Caco-2 (cell line): ENCODE measurements at regions not wholly inside any gene's neighbourhood (a gene's known extent, or its start where the extent isn't known, plus 50 kb on each side); places are given as distances from the start of the nearest gene placed in this dataset.

ENCODE experiments used
- BruUV-seq: library from RNA; stranded (reverse); fragments of 400-500 nt; replicated peaks from 2 replicates; lab custom pipeline; 2021; lab: Mats Ljungman, UMichigan
- CTCF ChIA-PET: fragments of 300-600 bp; sonication (Branson Sonifier 250); formaldehyde crosslinking; loops from one replicate; lab custom pipeline; 2022; ENCODE audit warnings: antibody characterized with exemption; lab: Charles Lee
- POLR2A ChIA-PET: fragments of 300-600 bp; sonication (Branson Sonifier 250); formaldehyde crosslinking; loops from one replicate; lab custom pipeline; 2022; ENCODE audit warnings: antibody characterized with exemption; lab: Charles Lee
- DNase-seq, 2 experiments: peaks; one replicate each; pipeline versions ENCODE4 v3.0.0 to v3.0.0-alpha.2; 2020 to 2022
- H3K27me3 ChIP-seq: replicated peaks from 2 replicates; pipeline ENCODE4 v1.6.0; 2011; ENCODE audit warnings: low read length; ENCODE audit not compliant: control insufficient read depth, insufficient read depth
- H3K36me3 ChIP-seq: 2 replicates; pipeline ENCODE4 v1.5.1; 2011; ENCODE audit warnings: low read length; ENCODE audit not compliant: control insufficient read depth, insufficient read depth
- H3K4me1 ChIP-seq: fragments of 250-450 bp; sonication (Bioruptor Pico); 2 replicates; pipeline ENCODE4 v1.5.1; 2020; ENCODE audit warnings: mild to moderate bottlenecking
- H3K4me3 ChIP-seq: 2 replicates; pipeline ENCODE4 v1.5.1; 2011; ENCODE audit warnings: low read depth, mild to moderate bottlenecking, control low read depth, low read length
- H3K9me3 ChIP-seq: fragments of 250-450 bp; sonication (Bioruptor Pico); 2 replicates; pipeline ENCODE4 v1.5.1; 2020; ENCODE audit warnings: mild to moderate bottlenecking, moderate library complexity
- H3K27ac Mint-ChIP-seq: one replicate; pipeline ENCODE4 v1.8.0; 2022; ENCODE audit warnings: mixed read lengths; ENCODE audit not compliant: unreplicated experiment
- H3K27me3 Mint-ChIP-seq: one replicate; pipeline ENCODE4 v1.8.0; 2022; ENCODE audit warnings: mixed read lengths; ENCODE audit not compliant: insufficient read depth, unreplicated experiment
- H3K36me3 Mint-ChIP-seq: one replicate; pipeline ENCODE4 v1.8.0; 2022; ENCODE audit warnings: mild to moderate bottlenecking, mixed read lengths; ENCODE audit not compliant: insufficient read depth, unreplicated experiment
- H3K4me1 Mint-ChIP-seq: one replicate; pipeline ENCODE4 v1.8.0; 2022; ENCODE audit warnings: low read depth, mixed read lengths; ENCODE audit not compliant: unreplicated experiment
- H3K4me3 Mint-ChIP-seq: one replicate; pipeline ENCODE4 v1.8.0; 2022; ENCODE audit warnings: mild to moderate bottlenecking, moderate library complexity, mixed read lengths; ENCODE audit not compliant: unreplicated experiment
- H3K9me3 Mint-ChIP-seq: one replicate; pipeline ENCODE4 v1.8.0; 2022; ENCODE audit warnings: mixed read lengths; ENCODE audit not compliant: unreplicated experiment
- CTCF ChIP-seq, 2 experiments: fragments of 200-600 bp in 1 of 2; IDR thresholded peaks; 1 replicate in 1 of 2; 2 replicates in 1 of 2; pipeline versions ENCODE4 v1.5.1 to v1.8.0; 2011 to 2022; ENCODE audit warnings: antibody characterized with exemption in 1 of 2, control low read depth in 1 of 2, inconsistent platforms in 1 of 2, low read depth in 1 of 2, low read length in 1 of 2, mild to moderate bottlenecking in 1 of 2, moderate library complexity in 1 of 2; ENCODE audit not compliant: insufficient read depth in 1 of 2, severe bottlenecking in 1 of 2, unreplicated experiment in 1 of 2
- intact Hi-C: fragments of 100-400 bp; cut with micrococcal nuclease; formaldehyde crosslinking; loops from one replicate; pipeline ENCODE4 v1.10.0; 2022; ENCODE audit not compliant: unreplicated experiment

GRCh38 chr3:966341-966740 is 126.5 kb upstream of the CNTN6 start:
- intact Hi-C loops = no loop called here
- no peak for DNase-seq
- Histone ChIP-seq H3K27me3 (no peaks in the 10 kb centered on the region), H3K4me1 (no peaks in the 10 kb centered on the region), H3K4me3 (no peak overlapping the region), H3K9me3 (no peaks in the 10 kb centered on the region), H3K36me3 (no peaks in the 10 kb centered on the region)
- no peak for TF ChIP-seq CTCF (IDR thresholded peaks at IDR 0.05; ENCODE audit: insufficient read depth in 1 of 2, low read depth in 1 of 2, low read length in 1 of 2, severe bottlenecking in 1 of 2, unreplicated experiment in 1 of 2)
- ChIA-PET POLR2A (no interaction called here), CTCF (no interaction called here)
- Mint-ChIP-seq H3K36me3 (no peaks in the 10 kb centered on the region), H3K9me3 (peaks cover 19% of the 10 kb centered on the region), H3K27ac (no peak overlapping the region), H3K4me1 (no peaks in the 10 kb centered on the region), H3K27me3 (no peaks in the 10 kb centered on the region), H3K4me3 (no peak overlapping the region)
- no TSS peak for BruUV-seq

DNA sequence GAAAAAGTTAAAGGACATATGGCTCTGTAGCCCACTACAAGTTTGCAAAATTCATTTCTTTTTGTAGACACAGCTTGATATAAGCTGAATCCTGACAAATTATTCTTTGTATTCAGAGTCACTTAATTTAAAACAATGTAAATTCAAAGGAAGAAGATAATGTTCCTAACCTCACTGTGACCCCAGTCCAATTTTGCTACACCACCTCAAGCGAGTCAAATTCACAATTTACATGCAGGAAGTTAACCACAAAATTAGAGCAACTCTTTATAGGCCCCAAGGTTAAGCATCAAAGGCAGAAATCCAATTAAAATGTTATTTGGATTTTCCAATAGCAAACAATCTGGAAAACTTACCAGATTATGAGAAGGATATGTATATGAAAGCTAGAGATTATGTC is 119.5 kb upstream of the CNTN6 start:
- H3K36me3 ChIP-seq = no peaks in the 10 kb centered on the region
- TF ChIP-seq CTCF (IDR thresholded peaks at IDR 0.05; ENCODE audit: insufficient read depth in 1 of 2, low read depth in 1 of 2, low read length in 1 of 2, severe bottlenecking in 1 of 2, unreplicated experiment in 1 of 2) = no peak
- no TSS peak for BruUV-seq
- no peaks in the 10 kb centered on the region for H3K4me1 ChIP-seq
- no peak overlapping the region for H3K4me3 Mint-ChIP-seq
- H3K36me3 Mint-ChIP-seq = no peaks in the 10 kb centered on the region
- CTCF ChIA-PET = no interaction called here
- no peaks in the 10 kb centered on the region for H3K4me1 Mint-ChIP-seq
- no peak overlapping the region for H3K27ac Mint-ChIP-seq
- intact Hi-C loops = no loop called here
- H3K27me3 Mint-ChIP-seq = no peaks in the 10 kb centered on the region
- H3K27me3 ChIP-seq = no peaks in the 10 kb centered on the region
- H3K9me3 Mint-ChIP-seq = peaks cover 11% of the 10 kb centered on the region
- no peaks in the 10 kb centered on the region for H3K9me3 ChIP-seq
- POLR2A ChIA-PET = no interaction called here
- no peak overlapping the region for H3K4me3 ChIP-seq
- no peak for DNase-seq

GRCh38 chr3:976006-976405 is 116.8 kb upstream of the CNTN6 start:
- DNase-seq = no peak
- POLR2A ChIA-PET = no interaction called here
- H3K27ac Mint-ChIP-seq = no peak overlapping the region
- peaks cover 14% of the 10 kb centered on the region for H3K9me3 Mint-ChIP-seq
- H3K27me3 ChIP-seq = no peaks in the 10 kb centered on the region
- no peaks in the 10 kb centered on the region for H3K36me3 ChIP-seq
- TF ChIP-seq CTCF (IDR thresholded peaks at IDR 0.05; ENCODE audit: insufficient read depth in 1 of 2, low read depth in 1 of 2, low read length in 1 of 2, severe bottlenecking in 1 of 2, unreplicated experiment in 1 of 2) = no peak
- intact Hi-C loops = no loop called here
- H3K36me3 Mint-ChIP-seq = no peaks in the 10 kb centered on the region
- no peak overlapping the region for H3K4me3 Mint-ChIP-seq
- no peaks in the 10 kb centered on the region for H3K9me3 ChIP-seq
- H3K27me3 Mint-ChIP-seq = no peaks in the 10 kb centered on the region
- no peaks in the 10 kb centered on the region for H3K4me1 ChIP-seq
- no peak overlapping the region for H3K4me3 ChIP-seq
- BruUV-seq = no TSS peak
- H3K4me1 Mint-ChIP-seq = no peaks in the 10 kb centered on the region
- CTCF ChIA-PET = no interaction called here
